Stimulated activated naive B cell treated with anti-CD40 and anti-IgM and Interleukin-4, amounts not matched to agents 10 μg/mL and 1 μg/mL and 100 μg/mL, for 72 hours (primary cell): ENCODE measurements at regions not wholly inside any gene's neighbourhood (a gene's known extent, or its start where the extent isn't known, plus 50 kb on each side); places are given as distances from the start of the nearest gene placed in this dataset.

Experiments
- ATAC-seq, 2 donors: fragments of 150-1000 bp; cut with Tn5 transposase; replicated peaks; 2 replicates each; pipeline ENCODE4 v1.10.0; 2021; ENCODE audit warnings: moderate library complexity in 1 of 2
- DNase-seq: peaks from one replicate; pipeline ENCODE4 v3.0.0; 2021
- H3K27ac Mint-ChIP-seq: one replicate; pipeline ENCODE4 v1.8.0; 2022; ENCODE audit warnings: mild to moderate bottlenecking, mixed read lengths
- H3K27me3 Mint-ChIP-seq, 2 donors: one replicate each; pipeline ENCODE4 v1.8.0; 2022; ENCODE audit warnings: mixed read lengths in 2 of 2
- H3K36me3 Mint-ChIP-seq, 2 donors: one replicate each; pipeline ENCODE4 v1.8.0; 2022; ENCODE audit warnings: mixed read lengths in 2 of 2, mild to moderate bottlenecking in 1 of 2
- H3K4me1 Mint-ChIP-seq, 2 donors: one replicate each; pipeline ENCODE4 v1.8.0; 2022; ENCODE audit warnings: mixed read lengths in 2 of 2, mild to moderate bottlenecking in 1 of 2
- H3K4me3 Mint-ChIP-seq, 2 donors: one replicate each; pipeline ENCODE4 v1.8.0; 2022; ENCODE audit warnings: mild to moderate bottlenecking in 2 of 2, mixed read lengths in 2 of 2, moderate library complexity in 1 of 2
- H3K9me3 Mint-ChIP-seq, 2 donors: one replicate each; pipeline ENCODE4 v1.8.0; 2022; ENCODE audit warnings: mixed read lengths in 2 of 2, mild to moderate bottlenecking in 1 of 2

DNA sequence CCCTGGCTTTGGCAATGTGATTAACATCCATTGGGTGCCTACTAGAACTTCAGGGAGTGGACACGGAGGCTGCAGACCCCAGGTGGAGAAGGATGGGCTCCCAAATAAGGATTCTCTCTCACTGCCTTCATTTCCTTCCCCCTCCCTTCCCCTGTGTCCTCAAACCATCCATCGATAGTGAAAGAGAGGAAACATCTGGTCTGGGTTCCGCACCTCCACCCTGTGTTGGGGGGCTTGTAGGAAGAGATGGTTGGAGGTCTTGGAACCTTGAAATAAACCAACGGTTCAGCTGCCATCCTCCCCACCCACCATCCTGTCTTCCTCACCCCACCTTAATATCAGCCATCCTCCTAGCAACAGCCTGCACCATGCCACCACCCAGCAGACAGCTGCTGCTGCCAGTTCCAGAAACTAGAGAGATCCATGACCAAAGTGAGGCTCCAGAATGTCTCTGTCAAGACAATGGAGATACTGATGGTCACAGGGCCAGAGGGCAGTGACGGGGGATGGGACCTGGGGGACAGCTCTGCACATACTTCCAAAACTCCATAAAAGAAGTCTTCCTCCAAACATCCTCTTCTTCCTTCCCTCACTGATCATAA is 153.1 kb upstream of the CCND2 start:
- Mint-ChIP-seq H3K4me1 (peaks cover 46 to 60% of the 10 kb centered on the region in 2 donors), H3K27me3 (no peaks in the 10 kb centered on the region), H3K9me3 (peaks cover 0 to 2% of the 10 kb centered on the region in 2 donors), H3K27ac (peak overlapping the region; percentile 72), H3K36me3 (no peaks in the 10 kb centered on the region), H3K4me3 (peak overlapping the region in 1 of 2 donors; percentile 10)
- ATAC-seq: no peak
- no peak for DNase-seq

DNA sequence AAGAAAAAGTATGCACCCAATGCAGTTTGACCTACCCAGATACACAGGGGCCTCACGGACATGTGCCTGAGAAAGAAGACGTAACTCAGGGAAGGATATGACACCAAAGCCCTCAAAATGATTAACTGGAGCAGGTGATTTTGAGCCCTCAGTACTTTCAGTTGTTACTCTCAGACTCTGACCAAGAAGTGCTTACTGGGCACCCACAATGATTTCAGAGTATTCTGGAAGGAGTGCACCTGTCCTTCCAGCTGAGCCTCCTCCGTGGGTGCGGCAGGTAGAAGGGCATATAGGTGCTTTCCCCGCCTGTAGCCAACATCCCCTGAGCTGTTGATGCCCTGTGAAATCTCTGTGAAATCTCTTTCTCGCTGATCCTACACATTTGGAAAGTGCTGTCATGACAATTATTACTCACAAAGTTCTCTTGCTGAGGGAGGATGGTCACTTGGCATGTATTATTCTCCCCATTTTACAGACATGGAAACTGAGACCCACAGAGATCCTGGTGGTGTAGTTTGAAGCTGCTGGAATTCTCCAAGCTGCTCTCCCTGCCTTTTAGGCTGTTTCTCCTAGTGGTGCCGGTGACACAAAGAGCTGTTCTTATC is 154.3 kb upstream of the CCND2 start:
- Mint-ChIP-seq H3K4me3 (peak overlapping the region; percentile 68 to 72), H3K4me1 (peaks cover 52 to 68% of the 10 kb centered on the region in 2 donors), H3K9me3 (peaks cover 0 to 2% of the 10 kb centered on the region in 2 donors), H3K27ac (peak overlapping the region; percentile 90), H3K36me3 (no peaks in the 10 kb centered on the region), H3K27me3 (no peaks in the 10 kb centered on the region)
- peak; percentile 74 for DNase-seq
- peak; percentile 75 to 81 for ATAC-seq

- Mint-ChIP-seq H3K27me3 (no peaks in the 10 kb centered on the region), H3K4me3 (peak overlapping the region; percentile 68 to 72), H3K27ac (peak overlapping the region; percentile 90), H3K36me3 (no peaks in the 10 kb centered on the region), H3K9me3 (peaks cover 0 to 2% of the 10 kb centered on the region in 2 donors), H3K4me1 (peaks cover 52 to 68% of the 10 kb centered on the region in 2 donors)
- peak in 1 of 2 donors; percentile 8 for ATAC-seq
- no peak for DNase-seq
Measured at GRCh38 chr12:4118601-4119156, 154.9 kb upstream of the CCND2 start.

DNA sequence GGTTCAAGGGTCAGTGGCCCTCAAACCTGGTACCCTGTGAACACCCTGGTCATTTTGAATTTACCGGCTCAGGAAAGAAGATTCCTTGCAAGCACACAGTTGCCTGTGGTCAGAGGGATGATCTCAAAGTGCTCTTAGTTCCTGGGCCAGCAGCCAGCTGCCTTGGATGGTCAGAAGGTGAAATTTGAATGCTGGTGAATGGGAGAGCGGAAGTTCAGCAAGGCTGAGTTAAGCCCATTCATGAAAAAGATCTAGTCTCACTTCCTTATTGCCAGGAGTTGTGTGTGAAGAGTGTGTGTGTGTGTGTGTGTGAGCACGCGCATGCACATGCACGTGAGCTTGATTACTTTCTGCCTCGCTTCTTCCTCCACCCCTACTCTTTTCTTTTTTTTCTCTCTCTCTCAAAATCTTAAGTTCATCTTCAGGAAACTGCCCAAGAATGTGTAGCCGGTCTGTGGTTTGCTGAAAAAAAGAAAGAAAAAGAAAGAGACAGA is 155.5 kb upstream of the CCND2 start:
- peak; percentile 56 for DNase-seq

GRCh38 chr12:4117386-4118016 is 156.1 kb upstream of the CCND2 start:
- no peaks in the 10 kb centered on the region for H3K36me3 Mint-ChIP-seq
- ATAC-seq (peak; percentile 9 to 28), DNase-seq (no peak)
- peaks cover 55 to 70% of the 10 kb centered on the region in 2 donors for H3K4me1 Mint-ChIP-seq
- peak overlapping the region; percentile 68 to 72 for H3K4me3 Mint-ChIP-seq
- peaks cover 0 to 4% of the 10 kb centered on the region in 2 donors for H3K27me3 Mint-ChIP-seq
- peak overlapping the region; percentile 90 for H3K27ac Mint-ChIP-seq
- peaks cover 0 to 2% of the 10 kb centered on the region in 2 donors for H3K9me3 Mint-ChIP-seq

More for the DNA sequence above, 155.5 kb upstream of the CCND2 start:
- Mint-ChIP-seq H3K27ac (peak overlapping the region; percentile 90), H3K9me3 (peaks cover 0 to 2% of the 10 kb centered on the region in 2 donors), H3K4me1 (peaks cover 55 to 69% of the 10 kb centered on the region in 2 donors), H3K27me3 (peaks cover 0 to 4% of the 10 kb centered on the region in 2 donors), H3K36me3 (no peaks in the 10 kb centered on the region), H3K4me3 (peak overlapping the region; percentile 68 to 72)
- ATAC-seq: peak; percentile 57 to 76

DNA sequence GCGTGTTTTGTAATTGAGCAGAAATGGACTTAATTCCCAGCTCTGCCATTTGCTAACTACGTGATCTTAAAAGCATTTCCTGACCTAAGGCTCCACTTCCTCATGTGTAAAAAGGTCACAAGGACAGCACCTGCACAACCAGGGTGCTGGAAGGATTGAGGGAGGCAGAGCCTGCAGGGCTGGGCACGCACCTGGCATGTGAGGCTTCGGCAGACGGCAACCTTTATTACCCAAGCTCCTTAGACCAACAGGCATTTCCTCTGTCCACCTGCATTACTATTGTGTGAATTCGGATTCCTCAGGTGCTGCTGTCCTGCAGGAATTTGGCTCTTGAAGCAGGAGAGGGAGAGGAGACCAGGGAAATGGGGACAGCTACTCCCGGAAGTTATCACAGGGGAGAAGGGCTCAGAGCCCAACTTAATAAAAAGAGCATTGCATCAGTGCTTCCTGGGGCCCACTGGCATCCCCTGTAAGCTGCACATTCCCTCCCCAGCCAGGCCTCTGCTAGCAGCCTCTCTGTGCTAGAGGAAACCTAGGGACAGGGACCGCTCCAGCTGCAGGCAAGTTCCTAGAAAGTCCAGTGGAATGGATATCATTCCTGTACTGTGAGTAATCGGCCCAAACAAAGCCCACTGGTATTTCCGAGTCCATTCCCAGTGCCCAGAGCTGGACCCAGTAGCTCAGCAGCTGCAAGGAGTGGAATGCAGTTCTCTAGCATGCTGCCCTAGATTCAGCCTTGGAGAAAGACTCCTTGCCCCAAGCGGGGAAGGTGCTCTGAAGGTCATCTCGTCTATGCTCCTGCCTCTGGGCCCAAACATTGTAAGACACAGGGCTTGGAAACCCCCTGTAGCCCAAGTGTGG is 157.1 kb upstream of the CCND2 start:
- Mint-ChIP-seq H3K4me3 (peak overlapping the region in 1 of 2 donors; percentile 50), H3K27me3 (peaks cover 0 to 6% of the 10 kb centered on the region in 2 donors), H3K27ac (no peak overlapping the region), H3K9me3 (peaks cover 0 to 2% of the 10 kb centered on the region in 2 donors), H3K4me1 (peaks cover 55 to 70% of the 10 kb centered on the region in 2 donors), H3K36me3 (no peaks in the 10 kb centered on the region)
- DNase-seq (no peak), ATAC-seq (no peak)

- H3K27me3 Mint-ChIP-seq: peaks cover 0 to 6% of the 10 kb centered on the region in 2 donors
- no peaks in the 10 kb centered on the region for H3K36me3 Mint-ChIP-seq
- H3K4me3 Mint-ChIP-seq: peak overlapping the region; percentile 9 to 45
- no peak for ATAC-seq
- H3K27ac Mint-ChIP-seq: no peak overlapping the region
- peaks cover 0 to 2% of the 10 kb centered on the region in 2 donors for H3K9me3 Mint-ChIP-seq
- no peak for DNase-seq
- peaks cover 54 to 67% of the 10 kb centered on the region in 2 donors for H3K4me1 Mint-ChIP-seq
Measured at GRCh38 chr12:4115570-4115969, 158.0 kb upstream of the CCND2 start.

DNA sequence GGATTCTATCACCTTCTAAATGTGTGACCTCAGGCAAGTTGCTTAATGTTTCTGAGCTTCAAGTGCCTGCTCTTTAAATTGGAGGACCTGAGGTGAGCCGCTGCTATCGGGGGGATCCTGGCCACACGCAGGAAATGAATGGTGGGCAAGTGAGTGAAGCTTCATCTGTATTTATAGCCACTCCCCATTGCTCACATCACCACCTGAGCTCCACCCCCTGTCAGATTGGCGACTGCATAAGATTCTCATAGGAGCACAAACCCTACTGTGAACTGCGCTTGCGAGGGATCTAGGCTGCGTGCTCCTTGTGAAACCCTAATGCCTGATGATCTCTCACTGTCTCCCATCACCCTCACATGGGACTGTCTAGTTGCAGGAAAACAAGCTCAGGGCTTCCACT is 158.6 kb upstream of the CCND2 start:
- ATAC-seq: no peak

GRCh38 chr12:4112734-4113325 is 160.7 kb upstream of the CCND2 start:
- Mint-ChIP-seq H3K36me3 (no peaks in the 10 kb centered on the region), H3K4me1 (peaks cover 42 to 60% of the 10 kb centered on the region in 2 donors), H3K27me3 (peaks cover 0 to 6% of the 10 kb centered on the region in 2 donors), H3K9me3 (no peaks in the 10 kb centered on the region), H3K4me3 (no peak overlapping the region), H3K27ac (no peak overlapping the region)
- ATAC-seq (no peak), DNase-seq (no peak)

More for the DNA sequence above, 158.6 kb upstream of the CCND2 start:
- Mint-ChIP-seq H3K4me1 (peaks cover 50 to 62% of the 10 kb centered on the region in 2 donors), H3K27ac (no peak overlapping the region), H3K36me3 (no peaks in the 10 kb centered on the region), H3K9me3 (peaks cover 0 to 2% of the 10 kb centered on the region in 2 donors), H3K4me3 (peak overlapping the region in 1 of 2 donors; percentile 15), H3K27me3 (peaks cover 0 to 6% of the 10 kb centered on the region in 2 donors)
- DNase-seq: no peak

- ATAC-seq (no peak), DNase-seq (no peak)
- no peak overlapping the region for H3K27ac Mint-ChIP-seq
- no peak overlapping the region for H3K4me3 Mint-ChIP-seq
- no peaks in the 10 kb centered on the region for H3K36me3 Mint-ChIP-seq
- H3K9me3 Mint-ChIP-seq: no peaks in the 10 kb centered on the region
- peaks cover 0 to 6% of the 10 kb centered on the region in 2 donors for H3K27me3 Mint-ChIP-seq
- peaks cover 39 to 60% of the 10 kb centered on the region in 2 donors for H3K4me1 Mint-ChIP-seq
Measured at GRCh38 chr12:4112290-4112689, 161.3 kb upstream of the CCND2 start.

DNA sequence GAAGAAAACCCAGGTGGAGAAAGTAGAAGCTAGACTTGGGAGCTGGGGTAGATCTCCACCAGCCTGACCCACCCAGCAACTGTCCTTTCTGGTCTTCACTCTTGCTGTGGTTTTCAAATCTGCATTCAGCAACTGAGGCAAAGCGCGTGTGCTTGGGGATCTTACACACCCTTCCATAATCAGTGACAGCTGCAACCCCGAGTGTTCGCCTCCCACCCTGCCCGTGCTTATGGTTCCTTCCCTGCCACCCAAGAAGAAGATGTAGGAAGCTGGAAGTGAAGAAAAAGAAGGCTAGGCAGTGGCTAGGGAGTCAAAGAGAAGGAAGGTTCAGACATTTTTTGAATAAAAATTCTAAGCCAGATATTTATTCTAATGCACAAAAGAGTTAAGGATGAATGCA is 162.6 kb upstream of the CCND2 start:
- H3K4me1 Mint-ChIP-seq: peaks cover 33 to 60% of the 10 kb centered on the region in 2 donors
- H3K27me3 Mint-ChIP-seq: peaks cover 0 to 6% of the 10 kb centered on the region in 2 donors
- no peaks in the 10 kb centered on the region for H3K36me3 Mint-ChIP-seq
- H3K4me3 Mint-ChIP-seq: no peak overlapping the region
- DNase-seq: no peak
- no peak overlapping the region for H3K27ac Mint-ChIP-seq
- no peak for ATAC-seq
- no peaks in the 10 kb centered on the region for H3K9me3 Mint-ChIP-seq

DNA sequence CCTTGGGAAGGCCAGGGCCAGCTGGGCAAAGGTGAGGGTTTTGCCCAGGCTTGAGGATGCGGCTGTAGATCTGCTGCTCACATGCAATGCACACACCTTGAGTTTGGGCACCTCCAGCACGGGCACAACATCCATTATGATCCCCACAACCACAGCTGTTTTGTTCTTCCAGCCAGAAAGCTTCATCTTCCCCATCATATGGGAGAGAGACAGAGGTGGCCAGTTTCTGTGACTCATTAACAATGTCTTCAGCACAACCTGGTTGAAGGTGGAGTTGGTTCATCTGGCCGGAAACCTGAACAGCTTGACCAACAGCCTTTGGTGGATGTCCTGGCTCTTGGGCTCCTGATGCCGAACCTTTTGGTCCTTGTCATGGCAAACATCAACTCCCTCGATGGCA is 163.7 kb upstream of the CCND2 start:
- no peak overlapping the region for H3K4me3 Mint-ChIP-seq
- ATAC-seq: no peak
- peaks cover 23 to 48% of the 10 kb centered on the region in 2 donors for H3K4me1 Mint-ChIP-seq
- H3K27ac Mint-ChIP-seq: no peak overlapping the region
- H3K27me3 Mint-ChIP-seq: peaks cover 0 to 6% of the 10 kb centered on the region in 2 donors
- DNase-seq: no peak
- H3K36me3 Mint-ChIP-seq: no peaks in the 10 kb centered on the region
- H3K9me3 Mint-ChIP-seq: no peaks in the 10 kb centered on the region

DNA sequence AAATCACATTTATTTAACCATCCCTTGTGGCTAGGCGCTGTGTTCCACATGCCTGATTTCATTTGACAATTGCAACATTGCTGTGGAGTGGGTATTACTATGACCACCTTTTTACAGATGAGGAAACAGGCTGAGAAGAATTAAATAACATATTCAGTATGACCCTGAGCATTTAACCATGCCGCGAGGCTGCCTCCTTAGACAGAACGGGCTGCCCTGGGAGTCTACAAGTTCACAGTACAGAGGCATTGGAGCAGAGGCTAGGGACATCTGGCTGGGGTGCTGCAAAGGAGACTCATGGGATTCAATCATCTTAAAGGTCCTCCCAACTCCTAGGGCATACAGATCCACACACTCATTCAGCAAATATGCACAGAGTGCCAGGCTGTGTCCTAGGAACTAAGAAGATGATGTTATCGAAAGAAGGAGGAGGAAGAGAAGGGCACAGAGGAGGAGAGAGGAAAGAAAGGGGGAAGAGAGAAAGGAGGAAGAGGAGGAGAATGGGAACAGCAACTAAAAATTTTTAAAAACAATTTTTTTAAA is 164.7 kb upstream of the CCND2 start:
- Mint-ChIP-seq H3K27ac (no peak overlapping the region), H3K4me1 (peaks cover 22 to 45% of the 10 kb centered on the region in 2 donors), H3K27me3 (peaks cover 0 to 6% of the 10 kb centered on the region in 2 donors), H3K4me3 (no peak overlapping the region), H3K36me3 (no peaks in the 10 kb centered on the region), H3K9me3 (no peaks in the 10 kb centered on the region)
- ATAC-seq (no peak), DNase-seq (no peak)
